WTC11 (cell line): ENCODE measurements at regions not wholly inside any gene's neighbourhood (a gene's known extent, or its start where the extent isn't known, plus 50 kb on each side); places are given as distances from the start of the nearest gene placed in this dataset.

ENCODE experiments used
- ATAC-seq: fragments of 200-7000 bp; cut with Tn5 transposase; 2 replicates; pipeline ENCODE4 v1.10.0; 2021; ENCODE audit warnings: mild to moderate bottlenecking, moderate library complexity
- CTCF ChIA-PET: fragments of 300-600 bp; sonication (Branson Sonifier 250); formaldehyde crosslinking; loops from one replicate; lab custom pipeline; 2021; ENCODE audit warnings: antibody characterized with exemption; lab: Charles Lee
- POLR2A ChIA-PET: fragments of 350-600 bp; sonication (Branson Sonifier 250); formaldehyde crosslinking; loops from one replicate; lab custom pipeline; 2021; ENCODE audit warnings: antibody characterized with exemption; lab: Charles Lee
- DNase-seq: peaks from one replicate; pipeline ENCODE4 v3.0.0; 2021; ENCODE audit warnings: low spot score
- H3K27ac Mint-ChIP-seq: 2 replicates; pipeline ENCODE4 v1.8.0; 2021; ENCODE audit warnings: mixed read lengths
- H3K27me3 Mint-ChIP-seq: 2 replicates; pipeline ENCODE4 v1.8.0; 2021; ENCODE audit warnings: low read depth, mild to moderate bottlenecking, moderate library complexity, mixed read lengths
- H3K36me3 Mint-ChIP-seq: 2 replicates; pipeline ENCODE4 v1.8.0; 2021; ENCODE audit warnings: mixed read lengths
- H3K4me1 Mint-ChIP-seq: 2 replicates; pipeline ENCODE4 v1.8.0; 2022; ENCODE audit warnings: mixed read lengths
- H3K4me3 Mint-ChIP-seq: 2 replicates; pipeline ENCODE4 v1.8.0; 2021; ENCODE audit warnings: mild to moderate bottlenecking, moderate library complexity, mixed read lengths
- H3K9me3 Mint-ChIP-seq: 2 replicates; pipeline ENCODE4 v1.8.0; 2021; ENCODE audit warnings: mixed read lengths
- ATF6 ChIP-seq: sonication (generic); formaldehyde crosslinking; IDR thresholded peaks from 2 replicates; pipeline ENCODE4 v1.8.1; 2023; ENCODE audit warnings: mild to moderate bottlenecking, missing genetic modification reagents
- E2F1 ChIP-seq: sonication (generic); formaldehyde crosslinking; IDR thresholded peaks from 2 replicates; pipeline ENCODE4 v1.8.0; 2022; ENCODE audit warnings: mild to moderate bottlenecking, missing genetic modification reagents
- E2F4 ChIP-seq: sonication (generic); formaldehyde crosslinking; IDR thresholded peaks from 2 replicates; pipeline ENCODE4 v1.8.1; 2022; ENCODE audit warnings: low read depth, mild to moderate bottlenecking, moderate library complexity, missing genetic modification reagents, borderline replicate concordance
- EMX1 ChIP-seq: fragments of 250-450 bp; sonication (Bioruptor Pico); IDR thresholded peaks from 2 replicates; pipeline ENCODE4 v1.8.0; 2021; ENCODE audit warnings: mild to moderate bottlenecking
- ESRRA ChIP-seq: sonication (generic); formaldehyde crosslinking; IDR thresholded peaks from 2 replicates; pipeline ENCODE4 v1.8.1; 2022; ENCODE audit warnings: mild to moderate bottlenecking, missing genetic modification reagents, borderline replicate concordance
- JAZF1 ChIP-seq: fragments of 250-450 bp; sonication (Bioruptor Pico); IDR thresholded peaks from 2 replicates; pipeline ENCODE4 v1.9.0; 2021; ENCODE audit warnings: moderate library complexity, mild to moderate bottlenecking, inconsistent platforms
- MYBL2 ChIP-seq: sonication (generic); formaldehyde crosslinking; IDR thresholded peaks from 2 replicates; pipeline ENCODE4 v1.8.1; 2023; ENCODE audit warnings: mild to moderate bottlenecking, moderate library complexity, missing genetic modification reagents
- NFATC4 ChIP-seq: fragments of 250-450 bp; sonication (Bioruptor Pico); IDR thresholded peaks from 2 replicates; pipeline ENCODE4 v1.9.0; 2021; ENCODE audit warnings: mild to moderate bottlenecking
- OVOL2 ChIP-seq: fragments of 250-450 bp; sonication (Bioruptor Pico); IDR thresholded peaks from 2 replicates; pipeline ENCODE4 v1.9.0; 2021; ENCODE audit warnings: mild to moderate bottlenecking, borderline replicate concordance
- RELA ChIP-seq: sonication (generic); formaldehyde crosslinking; IDR thresholded peaks from 2 replicates; pipeline ENCODE4 v1.8.1; 2022; ENCODE audit warnings: missing genetic modification reagents, mild to moderate bottlenecking, borderline replicate concordance
- STAT6 ChIP-seq: sonication (generic); formaldehyde crosslinking; conservative IDR thresholded peaks from 2 replicates; pipeline ENCODE4 v1.8.1; 2023; ENCODE audit warnings: mild to moderate bottlenecking, low read depth, missing genetic modification reagents, moderate library complexity
- TEAD1 ChIP-seq: sonication (generic); formaldehyde crosslinking; IDR thresholded peaks from 2 replicates; pipeline ENCODE4 v1.8.0; 2022; ENCODE audit warnings: mild to moderate bottlenecking, missing genetic modification reagents
- ZBTB43 ChIP-seq: sonication (generic); formaldehyde crosslinking; IDR thresholded peaks from 2 replicates; pipeline ENCODE4 v1.8.1; 2023; ENCODE audit warnings: mild to moderate bottlenecking, missing genetic modification reagents
- ZMAT4 ChIP-seq: fragments of 250-450 bp; sonication (Bioruptor Pico); IDR thresholded peaks from 2 replicates; pipeline ENCODE4 v1.9.0; 2021; ENCODE audit warnings: mild to moderate bottlenecking
- ZNF121 ChIP-seq: sonication (generic); formaldehyde crosslinking; IDR thresholded peaks from 2 replicates; pipeline ENCODE4 v1.8.0; 2023; ENCODE audit warnings: missing genetic modification reagents
- ZNF232 ChIP-seq: sonication (generic); formaldehyde crosslinking; IDR thresholded peaks from 2 replicates; pipeline ENCODE4 v1.8.0; 2022; ENCODE audit warnings: mild to moderate bottlenecking, missing genetic modification reagents
- ZNF416 ChIP-seq: fragments of 250-450 bp; sonication (Bioruptor Pico); IDR thresholded peaks from 2 replicates; pipeline ENCODE4 v1.9.0; 2021; ENCODE audit warnings: mild to moderate bottlenecking, inconsistent platforms

- Mint-ChIP-seq H3K36me3 (no peaks in the 10 kb centered on the region), H3K27ac (no peak overlapping the region), H3K4me1 (peaks cover 26% of the 10 kb centered on the region), H3K9me3 (peaks cover 13% of the 10 kb centered on the region), H3K27me3 (no peaks in the 10 kb centered on the region), H3K4me3 (no peak overlapping the region)
- POLR2A ChIA-PET = no interaction called here
- CTCF ChIA-PET = interaction anchor here (1.8 kb wide), 1 partner anchor 60 kb away, joined by 4 read pairs; no protein-coding TSS in a partner anchor
- no peak for ATAC-seq
- TF ChIP-seq ZNF232 (CRISPR knock-in tag) (no peak), JAZF1 (no peak), OVOL2 (CRISPR knock-in tag) (no peak), TEAD1 (CRISPR knock-in tag) (no peak), ATF6 (CRISPR knock-in tag) (no peak)
- DNase-seq = no peak
These were observed 110.8 kb upstream of the SLC30A5 start for GRCh38 chr5:68983043-68983442.

GRCh38 chr5:68983959-68984358, 109.9 kb upstream of the SLC30A5 start:
- no peak for ATAC-seq
- POLR2A ChIA-PET = interaction anchor here (0.6 kb wide), 1 partner anchor 1859 kb away, joined by 3 read pairs; no protein-coding TSS in a partner anchor
- CTCF ChIA-PET = interaction anchor here (0.6 to 0.7 kb wide), 2 partner anchors 8 to 16 kb away, joined by 3 to 4 read pairs; no protein-coding TSS in a partner anchor
- TF ChIP-seq E2F4 = no peak
- peak; percentile 94; the same call in 1 of the 2 replicates for TF ChIP-seq ZNF121
- TF ChIP-seq, all 79 proteins: peak for 1
- no peak for DNase-seq
- Mint-ChIP-seq H3K9me3 (peaks cover 13% of the 10 kb centered on the region), H3K4me1 (peaks cover 26% of the 10 kb centered on the region), H3K27ac (no peak overlapping the region), H3K27me3 (no peaks in the 10 kb centered on the region), H3K4me3 (no peak overlapping the region), H3K36me3 (no peaks in the 10 kb centered on the region)

GRCh38 chr5:68991279-68992084, 102.3 kb upstream of the SLC30A5 start:
- H3K27me3 Mint-ChIP-seq = no peaks in the 10 kb centered on the region
- ChIA-PET CTCF (interaction anchor here (0.6 kb wide), 2 partner anchors 8 to 151 kb away, joined by 3 to 4 read pairs; no protein-coding TSS in a partner anchor), POLR2A (no interaction called here)
- H3K4me1 Mint-ChIP-seq = peaks cover 15% of the 10 kb centered on the region
- TF ChIP-seq EMX1 (CRISPR knock-in tag) (no peak), ZNF416 (CRISPR knock-in tag) (no peak), E2F1 (no peak), NFATC4 (CRISPR knock-in tag) (no peak), OVOL2 (CRISPR knock-in tag) (no peak), RELA (no peak), MYBL2 (CRISPR knock-in tag) (no peak), ESRRA (no peak), STAT6 (CRISPR knock-in tag) (no peak), ZBTB43 (CRISPR knock-in tag) (no peak), ZMAT4 (CRISPR knock-in tag) (no peak)
- no peak for DNase-seq
- H3K27ac Mint-ChIP-seq = no peak overlapping the region
- ATAC-seq = no peak
- H3K9me3 Mint-ChIP-seq = peaks cover 12% of the 10 kb centered on the region
- no peaks in the 10 kb centered on the region for H3K36me3 Mint-ChIP-seq
- no peak overlapping the region for H3K4me3 Mint-ChIP-seq
